Prostate gland (tissue), 2 donors: ENCODE measurements at regions not wholly inside any gene's neighbourhood (a gene's known extent, or its start where the extent isn't known, plus 50 kb on each side); places are given as distances from the start of the nearest gene placed in this dataset.

Experiments
- DNase-seq: peaks from one replicate; pipeline ENCODE4 v3.0.0-alpha.2; 2019; ENCODE audit warnings: low spot score
- H3K27ac ChIP-seq, 2 donors: fragments of 200-600 bp; sonication (generic); 2 replicates each; pipeline ENCODE4 v1.5.1; 2017 to 2019
- H3K27me3 ChIP-seq: fragments of 200-600 bp; sonication (generic); replicated peaks from 2 replicates; pipeline ENCODE4 v1.5.1; 2019; ENCODE audit not compliant: insufficient read depth
- H3K36me3 ChIP-seq, 2 donors: fragments of 200-600 bp; sonication (generic); 1 replicate in 1 of 2; 2 replicates in 1 of 2; pipeline versions ENCODE4 v1.5.1 to v1.8.1; 2017 to 2019
- H3K4me1 ChIP-seq: fragments of 200-600 bp; sonication (generic); replicated peaks from 2 replicates; pipeline ENCODE4 v1.5.1; 2019
- H3K4me3 ChIP-seq, 2 donors: fragments of 200-600 bp; sonication (generic); 2 replicates each; pipeline ENCODE4 v1.5.1; 2017 to 2019
- H3K9me3 ChIP-seq: fragments of 200-600 bp; sonication (generic); 2 replicates; pipeline ENCODE4 v1.5.1; 2017
- POLR2A ChIP-seq: fragments of 450-650 bp; IDR thresholded peaks from one replicate; pipeline ENCODE4 v1.6.1; 2016; ENCODE audit warnings: antibody characterized with exemption, mild to moderate bottlenecking
- POLR2AphosphoS5 ChIP-seq: sonication (generic); formaldehyde crosslinking; IDR thresholded peaks from one replicate; pipeline ENCODE4 v1.6.1; 2017; ENCODE audit warnings: antibody characterized with exemption
- WGBS: methylation state at CpG from one replicate; pipeline ENCODE4 v1.1.5; 2018; 5-methylcytosine and 5-hydroxymethylcytosine counted together
- intact Hi-C: fragments of 100-400 bp; cut with DNase I; formaldehyde crosslinking; loops from one replicate; pipeline ENCODE4 v1.14.2; 2022
- TF ChIP-seq, protein P1 (sequence below), 4 experiments: fragments of 200-600 bp in 2 of 4; fragments of 450-650 bp in 2 of 4; sonication (generic) in 2 of 4; IDR thresholded peaks; 1 replicate in 3 of 4; 2 replicates in 1 of 4; pipeline ENCODE4 v1.5.1; 2016 to 2019; ENCODE audit warnings: antibody characterized with exemption in 4 of 4, mild to moderate bottlenecking in 2 of 4, moderate library complexity in 2 of 4

GRCh38 chr10:129029851-129030602, 437.0 kb upstream of the MGMT start:
- intact Hi-C loops, result loop anchor here (5.0 to 10.0 kb wide), 2 partner anchors 942 to 1095 kb away; no protein-coding TSS in a partner anchor
- H3K4me3 ChIP-seq, result no peak overlapping the region
- H3K4me1 ChIP-seq, result no peaks in the 10 kb centered on the region
- DNase-seq, result no peak
- H3K9me3 ChIP-seq, result no peaks in the 10 kb centered on the region
- H3K36me3 ChIP-seq, result no peaks in the 10 kb centered on the region
- 77% methylated on average over 14 of the region's 14 CpGs for WGBS
- no peak overlapping the region for H3K27ac ChIP-seq
- no peak for TF ChIP-seq POLR2AphosphoS5
- no peak for TF ChIP-seq POLR2A
- TF ChIP-seq, protein P1, sequence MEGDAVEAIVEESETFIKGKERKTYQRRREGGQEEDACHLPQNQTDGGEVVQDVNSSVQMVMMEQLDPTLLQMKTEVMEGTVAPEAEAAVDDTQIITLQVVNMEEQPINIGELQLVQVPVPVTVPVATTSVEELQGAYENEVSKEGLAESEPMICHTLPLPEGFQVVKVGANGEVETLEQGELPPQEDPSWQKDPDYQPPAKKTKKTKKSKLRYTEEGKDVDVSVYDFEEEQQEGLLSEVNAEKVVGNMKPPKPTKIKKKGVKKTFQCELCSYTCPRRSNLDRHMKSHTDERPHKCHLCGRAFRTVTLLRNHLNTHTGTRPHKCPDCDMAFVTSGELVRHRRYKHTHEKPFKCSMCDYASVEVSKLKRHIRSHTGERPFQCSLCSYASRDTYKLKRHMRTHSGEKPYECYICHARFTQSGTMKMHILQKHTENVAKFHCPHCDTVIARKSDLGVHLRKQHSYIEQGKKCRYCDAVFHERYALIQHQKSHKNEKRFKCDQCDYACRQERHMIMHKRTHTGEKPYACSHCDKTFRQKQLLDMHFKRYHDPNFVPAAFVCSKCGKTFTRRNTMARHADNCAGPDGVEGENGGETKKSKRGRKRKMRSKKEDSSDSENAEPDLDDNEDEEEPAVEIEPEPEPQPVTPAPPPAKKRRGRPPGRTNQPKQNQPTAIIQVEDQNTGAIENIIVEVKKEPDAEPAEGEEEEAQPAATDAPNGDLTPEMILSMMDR (IDR thresholded peaks at IDR 0.05), result no peak
- H3K27me3 ChIP-seq, result peaks cover 2% of the 10 kb centered on the region

DNA sequence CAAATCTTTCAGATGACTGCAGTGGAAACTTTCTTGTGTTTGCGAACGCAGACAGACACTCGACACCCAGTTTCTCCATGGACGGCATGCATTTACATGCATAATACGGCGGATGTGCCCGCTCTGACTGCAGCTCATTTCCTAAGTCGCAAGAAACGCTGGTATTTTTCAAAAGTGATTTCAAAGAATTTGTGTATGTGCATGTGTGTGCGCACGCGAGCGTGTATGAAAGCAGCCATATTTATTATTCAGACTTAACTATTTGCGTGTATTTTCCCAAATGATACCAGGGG, 436.5 kb upstream of the MGMT start:
- H3K27ac ChIP-seq, result no peak overlapping the region
- TF ChIP-seq POLR2AphosphoS5, result no peak
- WGBS, result 79% methylated on average over 14 of the region's 14 CpGs
- H3K9me3 ChIP-seq, result no peaks in the 10 kb centered on the region
- intact Hi-C loops, result loop anchor here (5.0 to 10.0 kb wide), 2 partner anchors 942 to 1094 kb away; no protein-coding TSS in a partner anchor
- H3K4me1 ChIP-seq, result no peaks in the 10 kb centered on the region
- peaks cover 2% of the 10 kb centered on the region for H3K27me3 ChIP-seq
- H3K4me3 ChIP-seq, result no peak overlapping the region
- DNase-seq, result no peak
- no peaks in the 10 kb centered on the region for H3K36me3 ChIP-seq

DNA sequence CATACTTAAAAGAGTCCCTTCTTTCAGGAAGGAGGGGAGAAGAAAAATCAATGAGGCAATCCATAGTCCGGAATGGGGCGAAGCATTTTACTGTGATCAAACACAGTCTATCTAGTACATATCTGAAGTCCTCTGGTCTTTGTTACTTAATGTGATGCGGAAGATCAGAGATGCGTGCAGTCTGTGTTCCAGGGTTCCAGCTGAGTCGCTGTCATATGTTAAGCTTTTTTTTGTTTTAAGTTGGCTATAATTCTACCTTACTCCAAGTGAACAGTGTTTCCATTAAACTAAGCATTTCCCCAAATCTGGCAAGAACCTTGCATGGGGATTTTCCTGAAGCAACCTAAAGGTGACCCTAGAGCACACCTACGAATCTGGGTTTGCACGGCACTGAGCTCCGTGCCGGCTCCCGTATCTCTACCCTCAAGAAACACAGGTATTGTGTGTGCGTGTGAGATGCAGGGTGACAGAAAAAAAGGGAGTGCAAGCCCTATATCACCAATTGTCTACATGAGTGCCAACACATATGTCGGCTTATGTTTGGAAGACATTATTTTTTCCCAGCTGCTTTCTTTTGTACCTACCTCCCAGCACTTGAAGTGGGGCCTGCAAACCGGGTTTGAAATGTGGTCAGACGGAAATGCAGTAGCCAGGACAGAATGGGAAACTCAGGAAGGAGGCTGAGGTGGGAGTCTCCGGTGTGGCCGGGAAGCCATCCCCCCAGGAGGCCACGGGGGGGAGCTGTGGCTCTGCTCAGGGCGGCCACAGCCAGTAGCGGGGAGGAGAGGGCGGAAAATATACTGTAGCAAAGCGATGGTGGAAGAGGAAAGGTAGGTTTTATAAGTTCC, 435.8 kb upstream of the MGMT start:
- Histone ChIP-seq H3K4me3 (no peak overlapping the region), H3K27me3 (peaks cover 2% of the 10 kb centered on the region), H3K27ac (no peak overlapping the region), H3K9me3 (no peaks in the 10 kb centered on the region), H3K4me1 (no peaks in the 10 kb centered on the region), H3K36me3 (no peaks in the 10 kb centered on the region)
- intact Hi-C loops, result loop anchor here (5.0 to 10.0 kb wide), 2 partner anchors 941 to 1094 kb away; no protein-coding TSS in a partner anchor
- 43% methylated on average over 21 of the region's 21 CpGs for WGBS
- TF ChIP-seq POLR2AphosphoS5 (peak; percentile 59), POLR2A (no peak)
- TF ChIP-seq, protein P1 (IDR thresholded peaks at IDR 0.05), result peak; percentile 45 to 85 (median 82)
- peak; percentile 39 for DNase-seq

GRCh38 chr10:129031844-129032150, 435.2 kb upstream of the MGMT start:
- intact Hi-C loops, result loop anchor here (5.0 to 10.0 kb wide), 2 partner anchors 941 to 1093 kb away; no protein-coding TSS in a partner anchor
- H3K4me3 ChIP-seq, result no peak overlapping the region
- H3K27ac ChIP-seq, result no peak overlapping the region
- H3K36me3 ChIP-seq, result no peaks in the 10 kb centered on the region
- TF ChIP-seq POLR2AphosphoS5, result no peak
- TF ChIP-seq, protein P1 (IDR thresholded peaks at IDR 0.05), result peak in 1 of 4 experiments; percentile 6
- TF ChIP-seq POLR2A, result no peak
- no peaks in the 10 kb centered on the region for H3K9me3 ChIP-seq
- DNase-seq, result no peak
- 2% methylated on average over 2 of the region's 2 CpGs for WGBS
- peaks cover 2% of the 10 kb centered on the region for H3K27me3 ChIP-seq
- H3K4me1 ChIP-seq, result no peaks in the 10 kb centered on the region

GRCh38 chr10:129032372-129033313, 434.4 kb upstream of the MGMT start:
- TF ChIP-seq POLR2AphosphoS5, result no peak
- TF ChIP-seq, protein P1 (IDR thresholded peaks at IDR 0.05), result no peak
- no peak for TF ChIP-seq POLR2A
- no peak for DNase-seq
- H3K27ac ChIP-seq, result no peak overlapping the region
- H3K4me1 ChIP-seq, result no peaks in the 10 kb centered on the region
- H3K27me3 ChIP-seq, result peaks cover 2% of the 10 kb centered on the region
- H3K9me3 ChIP-seq, result no peaks in the 10 kb centered on the region
- 65% methylated on average over 28 of the region's 28 CpGs for WGBS
- no peaks in the 10 kb centered on the region for H3K36me3 ChIP-seq
- intact Hi-C loops, result loop anchor here (5.0 to 10.0 kb wide), 2 partner anchors 940 to 1092 kb away; no protein-coding TSS in a partner anchor
- H3K4me3 ChIP-seq, result no peak overlapping the region
